Medulla oblongata (tissue), 1 donor: ENCODE measurements at regions not wholly inside any gene's neighbourhood (a gene's known extent, or its start where the extent isn't known, plus 50 kb on each side); places are given as distances from the start of the nearest gene placed in this dataset.

ENCODE experiments used
- DNase-seq: peaks from one replicate; pipeline ENCODE4 v3.0.0-alpha.2; 2015; ENCODE audit errors: extremely low spot score

DNA sequence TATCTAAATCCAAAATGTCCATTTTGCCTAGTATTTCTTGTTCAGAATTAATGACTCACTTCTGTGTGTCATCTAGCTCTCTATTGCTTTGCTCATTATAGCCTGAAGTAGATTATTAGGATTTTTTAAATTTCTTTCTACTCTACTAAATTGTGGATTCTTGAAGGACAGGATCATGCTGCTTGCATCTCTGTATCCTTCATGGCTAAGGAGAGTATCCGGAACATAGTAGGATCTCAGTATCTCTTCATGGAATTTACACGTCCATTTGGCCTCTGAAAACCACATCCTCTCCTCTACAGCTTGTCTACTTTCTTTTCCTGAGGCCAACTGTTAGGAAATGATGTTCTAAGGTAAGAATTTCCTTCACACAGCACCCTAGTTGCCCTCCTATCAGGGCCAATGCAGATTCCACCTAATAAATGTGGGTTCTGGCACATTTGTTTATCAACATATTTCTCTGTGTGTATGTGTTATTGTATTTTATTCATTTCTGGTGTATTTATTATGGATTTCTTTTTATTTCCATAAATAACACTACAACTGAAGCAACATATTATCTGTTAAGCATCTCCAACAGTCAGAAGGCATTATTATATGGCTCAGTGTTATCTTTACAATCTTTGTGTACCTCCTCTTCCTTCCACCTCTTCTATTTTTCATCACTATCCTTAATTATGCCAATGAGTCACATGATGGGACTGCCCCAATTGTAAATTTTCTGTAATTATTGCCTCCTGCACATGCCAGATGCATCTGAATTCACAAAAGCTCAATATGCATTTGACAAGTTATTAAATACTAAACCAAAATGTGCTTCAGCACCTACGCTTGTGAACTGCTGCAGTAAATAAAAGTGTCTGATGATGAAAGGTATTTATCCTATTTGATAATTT, 557.8 kb upstream of the TLE4 start:
- DNase-seq = no peak

DNA sequence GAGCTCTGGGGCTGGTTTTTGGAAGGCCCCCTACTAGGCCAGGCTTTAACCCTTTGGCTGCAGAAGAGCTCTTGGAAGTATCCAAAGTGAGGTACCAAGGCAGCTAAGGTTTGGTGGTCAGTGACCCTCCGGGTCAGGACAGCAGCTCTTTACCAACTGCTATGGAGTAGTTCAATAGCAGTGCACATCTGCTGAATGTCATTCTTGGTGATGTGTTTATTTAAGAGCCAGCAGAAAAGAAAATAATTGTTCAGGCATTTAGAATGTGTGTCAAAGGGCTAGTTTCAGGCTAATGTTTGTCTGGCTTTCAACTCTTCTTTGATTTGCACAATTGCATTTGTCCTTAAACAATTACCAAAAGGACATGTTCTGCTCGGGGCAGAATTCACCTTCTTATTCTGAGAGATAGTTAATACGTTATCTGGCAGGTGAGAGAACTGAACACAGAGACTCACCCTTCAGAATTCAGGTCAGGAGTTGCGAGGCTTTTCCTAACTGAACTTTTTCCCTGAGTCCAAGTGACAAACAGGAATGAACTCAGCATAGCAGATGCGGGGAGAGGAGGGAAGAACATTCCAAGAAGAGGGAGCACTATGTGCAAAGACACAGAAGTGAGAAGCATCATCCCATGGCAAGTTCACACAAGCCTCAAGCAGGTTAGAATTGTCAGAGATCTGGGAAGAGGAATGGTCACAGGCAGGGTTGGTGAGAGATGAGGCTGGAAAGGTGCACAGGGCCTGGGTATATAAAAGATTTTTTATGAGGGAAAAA, 556.7 kb upstream of the TLE4 start:
- DNase-seq = no peak

GRCh38 chr9:79015951-79016350, 555.8 kb upstream of the TLE4 start:
- DNase-seq = no peak

GRCh38 chr9:79020276-79020675, 551.5 kb upstream of the TLE4 start:
- DNase-seq = no peak

- DNase-seq = no peak
These were observed 550.7 kb upstream of the TLE4 start for GRCh38 chr9:79021084-79021483.

DNA sequence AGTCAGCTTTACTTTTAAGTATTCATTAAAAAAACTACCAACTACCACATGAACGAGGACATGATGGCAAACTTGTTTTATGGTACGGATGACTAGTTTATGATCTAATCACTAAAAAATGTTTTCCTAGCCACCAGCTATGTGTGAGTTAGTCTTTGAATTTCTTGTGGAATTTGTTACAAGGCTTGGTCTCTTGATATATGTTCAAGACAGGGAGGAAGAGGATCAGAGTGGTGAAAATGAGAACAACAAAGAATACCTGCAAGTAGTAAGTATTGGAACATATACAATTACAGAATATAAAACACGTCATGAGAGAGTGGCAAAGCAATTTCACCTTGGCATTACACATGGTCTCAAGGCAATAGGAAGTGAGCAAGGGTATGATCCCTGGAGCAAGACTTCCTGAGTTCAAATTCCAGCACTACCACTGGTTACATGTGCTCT, 548.6 kb upstream of the TLE4 start:
- no peak for DNase-seq

DNA sequence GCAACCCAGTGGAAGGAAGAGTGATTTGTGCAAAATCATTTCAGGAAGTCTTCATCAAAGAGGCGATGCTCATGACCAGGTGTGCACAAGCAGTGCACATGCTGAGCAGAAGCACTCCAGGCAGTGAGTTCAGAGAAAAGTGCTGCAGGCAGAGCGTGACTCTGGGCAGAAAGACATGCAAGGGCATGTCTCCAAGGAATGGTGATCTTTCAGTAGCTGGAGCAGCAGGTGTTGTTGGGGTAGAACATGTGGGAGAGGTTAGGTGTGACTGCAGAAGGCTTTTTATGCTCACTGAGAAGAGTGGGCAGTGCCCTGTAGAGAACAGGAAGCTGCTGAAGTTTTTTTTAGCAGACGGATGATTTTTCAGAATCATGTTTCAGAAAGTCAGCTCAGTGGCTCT, 545.4 kb upstream of the TLE4 start:
- no peak for DNase-seq

DNA sequence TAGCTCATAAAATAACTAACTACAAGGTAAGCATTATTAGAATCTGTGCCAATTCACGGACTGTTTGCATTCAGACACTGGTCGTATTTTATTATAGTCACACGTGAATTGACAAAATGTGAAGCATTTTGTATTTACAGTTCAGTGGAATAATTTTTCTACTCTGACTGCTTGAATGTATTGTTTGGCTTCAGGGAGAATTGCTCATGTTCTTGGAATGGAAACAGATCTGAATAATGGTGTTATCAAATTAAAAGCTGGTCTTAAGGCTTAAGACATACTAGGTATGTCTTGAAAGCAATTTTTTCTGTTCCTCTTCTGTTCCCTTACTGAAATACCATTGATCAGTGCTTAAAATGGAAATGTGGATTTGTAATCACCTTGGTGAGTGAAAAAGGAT, 543.7 kb upstream of the TLE4 start:
- DNase-seq = no peak

DNA sequence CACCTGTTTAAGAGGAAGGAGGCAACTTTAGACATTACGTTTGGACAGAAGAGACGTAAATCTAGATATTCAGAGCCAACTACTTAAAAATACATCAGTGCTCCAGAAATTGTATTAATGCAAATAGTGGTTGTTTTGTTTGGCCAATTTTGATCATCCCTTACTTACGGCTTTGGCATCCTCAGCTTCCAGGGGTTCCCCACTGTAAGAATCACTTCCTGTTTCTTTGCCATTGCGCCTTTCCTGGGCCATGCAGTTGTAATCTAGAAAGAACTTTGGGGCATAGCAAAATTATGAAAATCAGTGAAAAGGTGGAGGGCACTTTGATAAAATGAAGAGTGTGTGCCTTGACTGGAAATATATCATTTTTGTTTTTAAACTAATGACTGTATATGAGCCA, 537.2 kb upstream of the TLE4 start:
- DNase-seq = no peak

DNA sequence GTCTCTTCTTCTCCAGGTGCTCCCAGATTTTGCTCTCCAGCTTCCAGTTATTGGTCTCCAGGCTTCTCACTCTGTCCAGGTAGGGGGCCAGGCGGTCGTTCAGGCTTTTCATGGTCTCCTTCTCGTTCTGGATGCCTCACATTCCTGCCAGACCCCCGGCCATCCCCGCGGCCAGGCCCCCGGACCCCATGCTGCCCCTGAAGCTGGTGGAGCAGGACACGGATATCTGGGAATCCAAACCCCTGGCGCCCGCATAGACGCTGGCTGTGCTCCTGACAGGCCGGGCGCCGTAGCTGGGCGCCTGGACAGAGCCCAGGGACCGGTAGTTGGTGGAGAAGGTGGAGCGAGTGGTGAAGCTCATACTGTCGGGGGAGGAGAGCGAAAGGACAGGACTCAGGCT, 534.4 kb upstream of the TLE4 start:
- no peak for DNase-seq

GRCh38 chr9:79040671-79041070, 531.1 kb upstream of the TLE4 start:
- no peak for DNase-seq

DNA sequence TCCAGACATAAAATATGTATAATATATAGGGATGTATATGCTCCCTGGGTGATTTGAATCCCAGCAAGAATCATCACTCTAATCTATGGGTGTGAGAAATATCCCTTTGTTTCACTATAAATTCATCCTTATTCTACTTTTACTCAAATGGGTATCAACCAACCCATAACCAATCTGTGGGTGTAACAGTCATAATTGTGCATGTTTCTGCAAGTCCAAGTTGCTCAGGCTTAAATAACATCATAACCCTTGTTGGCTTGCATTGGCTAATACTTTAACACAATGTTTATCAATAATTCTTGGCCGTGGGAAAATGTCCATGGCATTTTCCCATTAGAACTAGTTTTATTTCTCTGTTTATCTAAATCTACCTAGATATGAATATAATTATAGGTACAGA, 530.5 kb upstream of the TLE4 start:
- no peak for DNase-seq

DNA sequence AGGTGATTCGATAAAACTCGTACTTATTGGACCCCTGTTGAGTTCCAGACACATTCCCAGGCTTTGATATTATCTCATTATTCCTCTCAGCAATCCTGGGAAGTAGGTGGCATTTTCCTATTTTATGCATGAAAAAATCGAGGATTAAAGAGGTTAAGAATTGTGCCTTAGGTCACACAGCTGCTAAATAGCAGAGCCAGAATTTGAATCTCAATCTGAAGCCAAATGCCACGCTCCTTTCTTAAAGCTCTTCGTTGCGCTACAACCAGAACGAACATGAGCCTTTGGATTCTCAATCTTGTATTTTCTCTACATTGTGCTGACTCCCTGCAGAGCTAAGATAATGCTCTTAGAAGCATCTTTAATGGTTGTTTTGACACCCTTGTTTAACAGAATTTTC, 527.8 kb upstream of the TLE4 start:
- DNase-seq = no peak

- no peak for DNase-seq
These were observed 525.4 kb upstream of the TLE4 start for GRCh38 chr9:79046401-79046800.

DNA sequence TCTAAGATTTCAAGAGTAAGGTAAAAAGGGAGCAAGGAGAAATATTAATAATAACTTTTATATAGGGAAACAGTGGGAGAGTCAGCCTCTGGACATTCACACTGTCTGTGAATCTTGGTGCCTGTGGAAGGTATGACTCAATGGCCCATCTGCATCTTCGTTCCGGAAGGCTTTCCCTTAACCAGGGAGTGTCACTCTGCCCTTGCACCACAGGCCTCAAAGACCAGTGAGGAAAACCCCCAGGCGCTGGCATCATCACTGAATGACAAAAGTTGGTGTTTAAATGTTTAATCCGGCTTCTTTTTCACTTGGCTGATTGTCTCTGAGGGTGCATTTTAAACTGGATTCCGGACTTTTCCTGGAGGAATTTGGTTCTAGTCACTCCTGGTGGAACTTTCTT, 522.4 kb upstream of the TLE4 start:
- DNase-seq = no peak

DNA sequence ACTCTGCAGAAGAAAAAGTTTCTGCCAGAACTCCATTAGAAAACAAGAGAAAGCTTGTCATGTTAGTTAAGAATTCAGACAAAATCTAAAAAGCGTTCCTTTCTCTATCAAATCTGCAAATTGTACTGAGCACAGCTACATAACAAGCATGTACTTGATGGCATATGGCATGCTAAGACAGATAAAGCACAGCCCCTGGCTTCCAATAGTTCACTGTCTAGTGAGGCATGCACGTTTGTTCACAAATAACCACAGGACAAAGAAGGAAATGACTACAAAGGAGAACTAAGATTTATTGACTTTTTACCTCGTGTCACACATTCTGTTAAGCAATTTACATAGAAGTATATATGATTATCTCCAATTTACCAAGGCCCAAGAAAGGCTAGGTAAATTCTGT, 518.2 kb upstream of the TLE4 start:
- DNase-seq = no peak

DNA sequence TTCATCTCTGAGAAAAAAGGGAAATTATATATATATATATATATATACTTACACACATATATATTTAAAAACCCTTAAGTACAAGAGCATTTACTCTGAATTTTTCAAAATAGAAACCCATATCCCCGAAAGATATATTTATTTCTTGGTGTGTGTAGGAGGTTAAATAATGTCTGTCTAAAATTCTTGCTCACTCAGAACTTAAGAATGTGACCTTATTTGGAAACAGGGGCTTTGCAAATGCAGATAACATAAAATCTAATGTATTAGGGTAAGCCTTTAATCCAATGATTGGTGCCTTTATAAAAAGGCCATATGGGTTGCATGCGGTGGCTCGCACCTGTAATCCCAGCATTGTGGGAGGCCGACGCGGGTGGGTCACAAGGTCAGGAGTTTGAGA, 517.3 kb upstream of the TLE4 start:
- DNase-seq = no peak

GRCh38 chr9:79056041-79056440, 515.7 kb upstream of the TLE4 start:
- no peak for DNase-seq

DNA sequence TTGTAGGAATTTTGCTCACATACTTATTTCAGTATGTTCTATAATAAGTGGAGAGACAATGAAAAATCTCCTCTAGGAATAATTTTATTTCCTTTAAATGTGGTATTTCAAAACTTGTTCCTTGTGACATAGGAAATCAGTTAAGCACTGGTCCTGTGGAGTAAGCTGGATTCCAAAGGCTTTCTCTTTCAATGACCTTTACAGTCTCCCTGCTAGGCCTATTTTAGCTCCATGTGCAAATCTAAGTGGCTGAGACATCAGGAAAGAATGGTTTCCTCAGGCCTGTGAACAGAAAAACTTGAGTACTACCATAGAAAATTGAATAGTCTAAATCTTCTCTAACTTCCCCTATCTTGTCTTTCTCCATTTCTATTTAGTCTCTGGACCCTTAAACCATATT, 514.2 kb upstream of the TLE4 start:
- no peak for DNase-seq

DNA sequence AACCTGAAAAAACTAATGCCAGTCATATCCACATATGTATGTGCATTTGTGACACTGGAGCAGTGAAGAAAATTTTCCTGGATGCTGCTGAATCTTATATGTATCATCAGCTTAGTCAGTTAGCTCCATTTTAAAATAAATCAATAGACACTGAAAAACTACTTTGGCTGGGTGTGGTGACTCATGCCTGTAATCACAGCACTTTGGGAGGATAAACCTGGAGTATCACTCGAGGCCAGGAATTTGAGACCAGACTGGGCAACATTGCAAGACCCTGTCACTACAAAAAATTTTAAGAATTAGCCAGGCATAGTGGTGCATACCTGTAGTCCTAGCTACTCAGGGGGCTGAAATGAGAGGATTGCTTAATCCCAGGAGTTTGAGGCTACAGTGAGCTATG, 511.0 kb upstream of the TLE4 start:
- no peak for DNase-seq

GRCh38 chr9:79061752-79062616, 509.8 kb upstream of the TLE4 start:
- no peak for DNase-seq

- DNase-seq = no peak
These were observed 498.6 kb upstream of the TLE4 start for GRCh38 chr9:79073201-79073600.
